CD14-positive monocyte (primary cell): ENCODE measurements at regions not wholly inside any gene's neighbourhood (a gene's known extent, or its start where the extent isn't known, plus 50 kb on each side); places are given as distances from the start of the nearest gene placed in this dataset.

Experiments
- DNase-seq, 3 donors: peaks; one replicate each; pipeline ENCODE4 v3.0.0-alpha.2; 2011 to 2022
- H2AFZ ChIP-seq: 2 replicates; pipeline ENCODE4 v1.6.0; 2012; ENCODE audit warnings: mild to moderate bottlenecking, low read depth, low read length, inconsistent platforms; ENCODE audit not compliant: insufficient read depth, poor library complexity, severe bottlenecking
- H3K27ac ChIP-seq, 2 donors: 1 replicate in 1 of 2; 2 replicates in 1 of 2; pipeline ENCODE4 v1.5.1; 2012 to 2013; ENCODE audit warnings: low read length in 2 of 2, control low read depth in 1 of 2, inconsistent platforms in 1 of 2, low read depth in 1 of 2, mild to moderate bottlenecking in 1 of 2
- H3K27me3 ChIP-seq, 2 donors: one replicate each; pipeline versions ENCODE4 v1.6.0 to v1.6.1; 2011 to 2013; ENCODE audit warnings: low read length in 2 of 2; ENCODE audit not compliant: control insufficient read depth in 2 of 2, insufficient read depth in 2 of 2
- H3K36me3 ChIP-seq, 2 donors: replicated peaks in 1 of 2; 1 replicate in 1 of 2; 2 replicates in 1 of 2; pipeline versions ENCODE4 v1.5.1 to v1.6.1; 2012 to 2013; ENCODE audit warnings: low read length in 2 of 2, control low read depth in 1 of 2, inconsistent platforms in 1 of 2, mild to moderate bottlenecking in 1 of 2; ENCODE audit not compliant: insufficient read depth in 2 of 2, control insufficient read depth in 1 of 2
- H3K4me1 ChIP-seq, 2 donors: 1 replicate in 1 of 2; 2 replicates in 1 of 2; pipeline versions ENCODE4 v1.5.1 to v1.6.1; 2012 to 2013; ENCODE audit warnings: low read length in 2 of 2, control low read depth in 1 of 2, inconsistent platforms in 1 of 2, mild to moderate bottlenecking in 1 of 2, moderate library complexity in 1 of 2; ENCODE audit not compliant: insufficient read depth in 2 of 2, control insufficient read depth in 1 of 2
- H3K4me2 ChIP-seq: replicated peaks from 2 replicates; pipeline ENCODE3; 2012; ENCODE audit warnings: low read length, moderate library complexity, mild to moderate bottlenecking; ENCODE audit not compliant: poor library complexity, severe bottlenecking; ENCODE audit errors: extremely low read depth
- H3K4me3 ChIP-seq, 3 experiments: fragments of 200-600 bp in 1 of 3; sonication (generic) in 1 of 3; replicated peaks in 1 of 3; 1 replicate in 2 of 3; 2 replicates in 1 of 3; pipeline ENCODE4 v1.5.1; 2011 to 2013; ENCODE audit warnings: low read length in 3 of 3, mild to moderate bottlenecking in 3 of 3, control low read depth in 2 of 3, low read depth in 2 of 3, inconsistent platforms in 1 of 3, moderate library complexity in 1 of 3
- H3K79me2 ChIP-seq: 2 replicates; pipeline ENCODE4 v1.6.0; 2012; ENCODE audit warnings: mild to moderate bottlenecking, control low read depth, inconsistent platforms, low read length, moderate library complexity; ENCODE audit not compliant: insufficient read depth
- H3K9ac ChIP-seq: 2 replicates; pipeline ENCODE4 v1.6.0; 2017; ENCODE audit warnings: low read length, mild to moderate bottlenecking; ENCODE audit not compliant: insufficient read depth, poor library complexity, severe bottlenecking
- H3K9me3 ChIP-seq, 2 donors: replicated peaks in 1 of 2; 1 replicate in 1 of 2; 2 replicates in 1 of 2; pipeline versions ENCODE4 v1.5.1 to v1.6.1; 2012 to 2013; ENCODE audit warnings: low read length in 2 of 2, control low read depth in 1 of 2; ENCODE audit not compliant: control insufficient read depth in 1 of 2, insufficient read depth in 1 of 2
- H4K20me1 ChIP-seq: 2 replicates; pipeline ENCODE4 v1.6.0; 2012; ENCODE audit warnings: mild to moderate bottlenecking, low read length, control low read depth, moderate library complexity; ENCODE audit not compliant: insufficient read depth
- H3K27ac Mint-ChIP-seq, 7 donors: one replicate each; pipeline ENCODE4 v1.8.0; 2020; ENCODE audit warnings: mild to moderate bottlenecking in 7 of 7, mixed read lengths in 7 of 7, moderate library complexity in 6 of 7, inconsistent platforms in 2 of 7
- H3K27me3 Mint-ChIP-seq, 3 donors: one replicate each; pipeline ENCODE4 v1.8.0; 2021 to 2022; ENCODE audit warnings: low read depth in 3 of 3, mild to moderate bottlenecking in 3 of 3, mixed read lengths in 3 of 3, moderate library complexity in 3 of 3, inconsistent platforms in 1 of 3
- H3K36me3 Mint-ChIP-seq, 2 donors: one replicate each; pipeline ENCODE4 v1.8.0; 2020; ENCODE audit warnings: mixed read lengths in 2 of 2, inconsistent platforms in 1 of 2, mild to moderate bottlenecking in 1 of 2
- H3K4me1 Mint-ChIP-seq: one replicate; pipeline ENCODE4 v1.8.0; 2020; ENCODE audit warnings: mild to moderate bottlenecking, mixed read lengths
- H3K4me3 Mint-ChIP-seq, 2 donors: one replicate each; pipeline ENCODE4 v1.8.0; 2020; ENCODE audit warnings: mild to moderate bottlenecking in 2 of 2, mixed read lengths in 2 of 2, moderate library complexity in 1 of 2
- H3K9me3 Mint-ChIP-seq, 7 donors: one replicate each; pipeline ENCODE4 v1.8.0; 2020 to 2022; ENCODE audit warnings: mixed read lengths in 7 of 7, mild to moderate bottlenecking in 6 of 7, moderate library complexity in 6 of 7, inconsistent platforms in 2 of 7
- CTCF ChIP-seq: fragments of 200-600 bp; IDR thresholded peaks from one replicate; pipeline ENCODE4 v1.8.0; 2022; ENCODE audit warnings: antibody characterized with exemption, mild to moderate bottlenecking
- WGBS: methylation state at CpG from one replicate; pipeline ENCODE4 v1.1.5; 2013; ENCODE audit warnings: missing lambda C conversion rate; ENCODE audit not compliant: insufficient coverage; 5-methylcytosine and 5-hydroxymethylcytosine counted together
- intact Hi-C, 2 donors: fragments of 100-400 bp; cut with micrococcal nuclease; formaldehyde crosslinking; loops; one replicate each; pipeline versions ENCODE4 v1.15.0 to v1.15.1; 2023

GRCh38 chr13:76542176-76542575 lies 344.0 kb downstream of the KCTD12 start:
- no peak overlapping the region for H3K4me2 ChIP-seq
- no peaks in the 10 kb centered on the region for H4K20me1 ChIP-seq
- no peaks in the 10 kb centered on the region for H3K9me3 ChIP-seq

GRCh38 chr13:76538004-76538403 lies 348.2 kb downstream of the KCTD12 start:
- H3K4me2 ChIP-seq: no peak overlapping the region
- H2AFZ ChIP-seq: no peak overlapping the region
- H3K36me3 ChIP-seq: no peaks in the 10 kb centered on the region
- peaks cover 2 to 12% (median 5%) of the 10 kb centered on the region in 7 donors for H3K9me3 Mint-ChIP-seq
- no peaks in the 10 kb centered on the region for H4K20me1 ChIP-seq
- no peak for TF ChIP-seq CTCF
- no peaks in the 10 kb centered on the region for H3K4me1 Mint-ChIP-seq
- no peak overlapping the region for H3K4me3 ChIP-seq
- H3K27me3 ChIP-seq: no peaks in the 10 kb centered on the region
- H3K27ac Mint-ChIP-seq: no peak overlapping the region
- H3K36me3 Mint-ChIP-seq: no peaks in the 10 kb centered on the region
- H3K9me3 ChIP-seq: no peaks in the 10 kb centered on the region
- 96% methylated on average over 3 of the region's 3 CpGs for WGBS
- H3K4me3 Mint-ChIP-seq: no peak overlapping the region
- intact Hi-C loops: no loop called here
- no peak overlapping the region for H3K9ac ChIP-seq
- peaks cover 0 to 2% (median 0%) of the 10 kb centered on the region in 3 donors for H3K27me3 Mint-ChIP-seq
- no peak for DNase-seq
- no peaks in the 10 kb centered on the region for H3K79me2 ChIP-seq
- H3K4me1 ChIP-seq: no peaks in the 10 kb centered on the region
- H3K27ac ChIP-seq: no peak overlapping the region

More at GRCh38 chr13:76542176-76542575, 344.0 kb downstream of the KCTD12 start:
- Mint-ChIP-seq H3K27ac (no peak overlapping the region), H3K4me1 (no peaks in the 10 kb centered on the region), H3K9me3 (peaks cover 0 to 5% (median 2%) of the 10 kb centered on the region in 7 donors), H3K36me3 (no peaks in the 10 kb centered on the region), H3K4me3 (no peak overlapping the region), H3K27me3 (peaks cover 0 to 4% (median 0%) of the 10 kb centered on the region in 3 donors)
- no peak for DNase-seq
- Histone ChIP-seq H3K27me3 (no peaks in the 10 kb centered on the region), H3K4me3 (no peak overlapping the region), H3K4me1 (no peaks in the 10 kb centered on the region), H3K27ac (no peak overlapping the region), H3K36me3 (no peaks in the 10 kb centered on the region), H3K79me2 (no peaks in the 10 kb centered on the region), H3K9ac (no peak overlapping the region), H2AFZ (no peak overlapping the region)
- no CpG with 5 or more reads among the region's 4 CpGs for WGBS
- intact Hi-C loops: no loop called here
- TF ChIP-seq CTCF: no peak
